GM12865 (cell line): ENCODE measurements at regions not wholly inside any gene's neighbourhood (a gene's known extent, or its start where the extent isn't known, plus 50 kb on each side); places are given as distances from the start of the nearest gene placed in this dataset.

Source experiments
- DNase-seq: peaks from one replicate; pipeline ENCODE4 v3.0.0; 2010; ENCODE audit warnings: low read depth
- H3K4me3 ChIP-seq: 2 replicates; pipeline ENCODE4 v1.5.1; 2011; ENCODE audit warnings: mild to moderate bottlenecking, low read depth, low read length, control low read depth
- CTCF ChIP-seq: IDR thresholded peaks from 2 replicates; pipeline ENCODE4 v1.5.1; 2011; ENCODE audit warnings: low read length, control low read depth, low read depth, inconsistent platforms; ENCODE audit not compliant: insufficient read depth; ENCODE audit errors: missing control alignments

- H3K4me3 ChIP-seq: no peak overlapping the region
- no peak for DNase-seq
- no peak for TF ChIP-seq CTCF
Measured at GRCh38 chr22:49123621-49124192, 704.0 kb downstream of the BRD1 start.

- no peak overlapping the region for H3K4me3 ChIP-seq
- TF ChIP-seq CTCF: no peak
- DNase-seq: no peak
Measured at GRCh38 chr22:49119551-49119952, 708.1 kb downstream of the BRD1 start.

GRCh38 chr22:49118065-49118464 is 709.6 kb downstream of the BRD1 start:
- no peak for DNase-seq
- H3K4me3 ChIP-seq: no peak overlapping the region
- TF ChIP-seq CTCF: no peak

GRCh38 chr22:49117486-49117885 is 710.2 kb downstream of the BRD1 start:
- no peak for DNase-seq
- no peak overlapping the region for H3K4me3 ChIP-seq
- TF ChIP-seq CTCF: no peak

- DNase-seq: no peak
- TF ChIP-seq CTCF: no peak
- no peak overlapping the region for H3K4me3 ChIP-seq
Measured at GRCh38 chr22:49116486-49117120, 711.1 kb downstream of the BRD1 start.

GRCh38 chr22:49116021-49116420 is 711.7 kb downstream of the BRD1 start:
- no peak overlapping the region for H3K4me3 ChIP-seq
- TF ChIP-seq CTCF: no peak
- no peak for DNase-seq

GRCh38 chr22:49115197-49115596 is 712.5 kb downstream of the BRD1 start:
- TF ChIP-seq CTCF: no peak
- no peak overlapping the region for H3K4me3 ChIP-seq
- no peak for DNase-seq
